Fibroblast of pulmonary artery (primary cell): ENCODE measurements at regions not wholly inside any gene's neighbourhood (a gene's known extent, or its start where the extent isn't known, plus 50 kb on each side); places are given as distances from the start of the nearest gene placed in this dataset.

Experiments
- DNase-seq: peaks from one replicate; pipeline ENCODE4 v3.0.0-alpha.2; 2010; ENCODE audit warnings: low read depth
- H3K4me3 ChIP-seq: replicated peaks from 2 replicates; pipeline ENCODE4 v1.5.1; 2011; ENCODE audit warnings: low read depth, mild to moderate bottlenecking, control low read depth, low read length, moderate library complexity
- TF ChIP-seq, protein P1 (sequence below): IDR thresholded peaks from 2 replicates; pipeline ENCODE4 v1.5.1; 2011; ENCODE audit warnings: mild to moderate bottlenecking, control low read depth, low read length, inconsistent platforms; ENCODE audit errors: missing control alignments

DNA sequence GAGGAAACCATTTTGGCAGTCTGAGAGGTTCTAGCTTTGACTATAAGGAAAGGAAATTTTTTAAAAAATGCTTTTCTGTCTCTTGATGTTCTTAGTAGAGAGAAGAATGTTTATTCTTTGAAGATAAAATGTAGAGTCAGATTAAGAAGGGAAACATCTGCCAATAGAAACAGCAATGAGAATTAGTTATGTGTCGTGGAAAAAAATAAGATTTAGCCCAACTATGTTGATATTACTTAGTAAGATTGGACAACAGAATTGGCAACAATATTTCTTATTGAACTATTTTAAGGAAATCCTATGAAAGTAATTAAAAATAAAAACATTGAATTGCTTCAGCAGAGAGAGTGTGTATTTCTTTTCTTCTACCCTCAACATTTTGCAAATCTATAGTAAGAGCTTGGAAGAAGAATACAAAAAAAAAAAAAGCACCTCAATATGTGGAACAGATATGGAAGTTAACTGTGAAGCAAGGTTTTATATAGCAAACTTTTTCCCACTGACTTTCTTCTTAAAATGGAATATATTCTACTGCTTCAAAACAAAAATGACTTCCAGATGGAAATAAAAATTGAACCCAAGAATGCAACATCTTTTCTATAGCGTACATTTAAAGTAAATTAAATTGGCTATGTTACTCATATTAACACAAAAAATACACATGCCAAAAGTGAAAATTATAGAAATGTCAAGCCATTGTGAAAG lies 177.9 kb downstream of the FAM124B start:
- TF ChIP-seq, protein P1, sequence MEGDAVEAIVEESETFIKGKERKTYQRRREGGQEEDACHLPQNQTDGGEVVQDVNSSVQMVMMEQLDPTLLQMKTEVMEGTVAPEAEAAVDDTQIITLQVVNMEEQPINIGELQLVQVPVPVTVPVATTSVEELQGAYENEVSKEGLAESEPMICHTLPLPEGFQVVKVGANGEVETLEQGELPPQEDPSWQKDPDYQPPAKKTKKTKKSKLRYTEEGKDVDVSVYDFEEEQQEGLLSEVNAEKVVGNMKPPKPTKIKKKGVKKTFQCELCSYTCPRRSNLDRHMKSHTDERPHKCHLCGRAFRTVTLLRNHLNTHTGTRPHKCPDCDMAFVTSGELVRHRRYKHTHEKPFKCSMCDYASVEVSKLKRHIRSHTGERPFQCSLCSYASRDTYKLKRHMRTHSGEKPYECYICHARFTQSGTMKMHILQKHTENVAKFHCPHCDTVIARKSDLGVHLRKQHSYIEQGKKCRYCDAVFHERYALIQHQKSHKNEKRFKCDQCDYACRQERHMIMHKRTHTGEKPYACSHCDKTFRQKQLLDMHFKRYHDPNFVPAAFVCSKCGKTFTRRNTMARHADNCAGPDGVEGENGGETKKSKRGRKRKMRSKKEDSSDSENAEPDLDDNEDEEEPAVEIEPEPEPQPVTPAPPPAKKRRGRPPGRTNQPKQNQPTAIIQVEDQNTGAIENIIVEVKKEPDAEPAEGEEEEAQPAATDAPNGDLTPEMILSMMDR = no peak
- DNase-seq = no peak
- H3K4me3 ChIP-seq = no peak overlapping the region

DNA sequence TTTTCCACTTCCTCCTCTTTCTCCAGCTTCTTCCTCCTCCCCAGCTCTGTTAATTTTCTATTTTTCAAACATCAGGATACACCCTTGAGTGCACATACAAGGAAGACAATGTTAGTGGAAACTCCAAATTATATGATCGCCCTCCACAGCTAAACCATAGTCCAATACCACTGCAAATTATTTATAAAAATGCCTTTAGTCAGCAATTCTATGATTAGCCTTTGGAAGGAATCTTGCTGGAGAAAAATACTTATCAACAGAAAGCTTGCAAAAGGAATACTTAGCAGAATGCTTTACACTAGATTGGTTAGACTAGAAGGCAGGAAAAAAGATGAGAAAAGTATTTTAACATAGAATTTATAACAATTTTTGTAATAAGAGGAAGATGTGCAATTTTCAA lies 178.9 kb downstream of the FAM124B start:
- TF ChIP-seq, protein P1 = no peak
- DNase-seq = no peak
- no peak overlapping the region for H3K4me3 ChIP-seq

DNA sequence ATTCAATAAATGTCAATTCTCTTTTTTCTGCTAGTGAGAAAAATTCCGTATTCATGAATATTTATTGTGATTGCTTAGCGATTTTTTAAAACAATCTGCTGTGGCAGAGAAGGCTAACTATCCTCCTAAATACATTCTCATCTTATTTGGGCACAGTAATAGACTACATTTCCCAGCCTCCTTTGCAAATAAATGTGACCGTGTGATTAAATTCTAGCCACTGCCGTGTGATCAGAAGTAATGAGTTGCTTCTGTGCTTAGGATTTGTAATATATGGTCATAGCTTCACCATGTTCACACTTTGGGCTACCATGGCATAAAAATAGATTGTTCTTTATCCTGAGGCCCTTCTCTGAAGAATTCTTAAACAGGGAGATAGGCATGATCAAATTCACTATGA lies 179.6 kb downstream of the FAM124B start:
- DNase-seq = peak; percentile 42
- no peak overlapping the region for H3K4me3 ChIP-seq
- TF ChIP-seq, protein P1 = no peak

DNA sequence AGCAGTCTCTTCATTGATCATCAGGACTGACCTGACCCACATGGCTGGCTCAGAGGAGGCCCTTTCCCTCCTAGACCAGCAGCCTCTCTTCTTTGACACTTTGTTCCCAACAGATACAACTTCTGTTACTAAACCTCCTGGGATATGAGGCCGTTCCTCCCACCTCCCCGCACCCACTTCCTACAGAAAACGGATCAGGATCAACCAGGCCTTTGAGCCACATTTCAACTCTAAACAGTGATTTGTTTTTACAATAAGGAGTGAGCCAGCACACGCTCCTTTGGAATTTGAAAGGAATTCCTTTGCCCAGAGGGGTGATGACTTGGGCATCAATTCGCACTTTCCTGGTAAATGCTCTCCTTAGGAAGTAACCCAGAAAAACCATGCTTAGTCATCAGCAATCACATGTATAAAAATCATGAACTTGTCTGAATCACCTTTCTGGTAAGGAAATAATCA lies 180.4 kb downstream of the FAM124B start:
- H3K4me3 ChIP-seq = no peak overlapping the region
- peak; percentile 93 for DNase-seq

DNA sequence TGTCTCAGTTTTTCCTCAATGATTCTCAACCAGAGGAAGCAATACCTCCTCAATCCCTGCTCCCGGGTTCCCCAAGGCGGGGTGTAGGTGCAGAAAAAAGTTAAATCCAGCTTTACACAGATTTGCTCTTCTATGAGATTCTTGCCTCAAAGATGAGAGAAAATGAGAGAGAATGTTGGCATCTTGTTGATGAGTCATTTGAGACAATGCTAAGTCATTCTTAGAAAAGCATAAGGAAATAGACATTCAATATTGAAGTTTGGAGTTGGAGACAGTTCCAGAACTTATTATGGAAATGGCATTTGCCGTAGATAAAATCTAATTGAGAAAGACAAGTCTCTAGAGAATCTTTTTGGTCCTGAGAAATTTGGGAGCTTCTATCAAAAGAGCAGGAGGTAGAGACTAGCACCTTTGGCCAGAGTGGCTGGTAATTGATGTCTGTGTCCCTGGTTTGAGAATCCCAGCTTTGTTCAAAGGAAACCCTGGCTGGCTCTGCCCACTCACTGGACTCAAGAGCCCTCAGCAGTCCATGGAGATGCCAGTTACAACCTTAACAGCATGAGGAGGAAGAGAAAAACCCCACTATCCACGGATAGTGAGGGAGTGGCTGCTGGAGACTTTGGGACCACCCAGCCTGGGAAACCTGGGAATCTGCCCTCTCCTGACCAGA lies 181.2 kb downstream of the FAM124B start:
- TF ChIP-seq, protein P1 = no peak
- peak; percentile 54 for DNase-seq
- H3K4me3 ChIP-seq = no peak overlapping the region

More for the DNA sequence above, 180.4 kb downstream of the FAM124B start:
- TF ChIP-seq, protein P1 = no peak

DNA sequence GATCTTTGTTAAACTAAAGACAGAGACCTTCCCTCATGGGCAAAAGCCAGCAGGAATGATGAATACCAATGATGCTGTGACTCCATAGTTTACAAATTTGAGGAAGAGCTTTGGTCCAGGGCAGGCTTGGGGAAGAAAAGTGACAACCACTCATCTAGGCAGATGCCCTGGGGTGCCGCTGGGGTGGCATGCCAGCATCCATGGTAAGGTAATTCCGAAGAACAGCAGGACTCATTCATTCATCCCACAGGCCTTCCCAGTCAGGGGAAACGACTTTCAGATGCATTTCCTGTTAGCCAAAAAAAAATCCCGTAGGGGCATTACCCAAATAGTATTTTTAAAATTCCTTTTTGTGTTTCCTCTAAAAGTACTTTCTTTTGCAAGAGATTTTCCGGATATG lies 180.7 kb upstream of the SERPINE2 start:
- no peak overlapping the region for H3K4me3 ChIP-seq
- no peak for DNase-seq
- TF ChIP-seq, protein P1 = no peak
